PC-9 (cell line): ENCODE measurements at regions not wholly inside any gene's neighbourhood (a gene's known extent, or its start where the extent isn't known, plus 50 kb on each side); places are given as distances from the start of the nearest gene placed in this dataset.

Experiments used
- BruUV-seq: library from RNA; stranded (reverse); fragments of 400-500 nt; replicated peaks from 2 replicates; lab custom pipeline; 2021; lab: Mats Ljungman, UMichigan
- CTCF ChIA-PET: fragments of 300-600 bp; sonication (Branson Sonifier 250); formaldehyde crosslinking; loops from one replicate; lab custom pipeline; 2022; ENCODE audit warnings: antibody characterized with exemption; lab: Charles Lee
- POLR2A ChIA-PET: fragments of 300-600 bp; sonication (Branson Sonifier 250); formaldehyde crosslinking; loops from one replicate; lab custom pipeline; 2022; ENCODE audit warnings: antibody characterized with exemption; ENCODE audit not compliant: unreplicated experiment; lab: Charles Lee
- DNase-seq, 2 experiments: peaks; one replicate each; pipeline versions ENCODE4 v3.0.0 to v3.0.0-alpha.2; 2015 to 2022; ENCODE audit warnings: mixed read lengths in 1 of 2
- H2AFZ ChIP-seq: fragments of 200-600 bp; sonication (generic); 2 replicates; pipeline ENCODE4 v1.8.1; 2017; ENCODE audit warnings: antibody characterized with exemption
- H3F3A ChIP-seq: fragments of 200-600 bp; sonication (generic); 2 replicates; pipeline ENCODE4 v1.8.1; 2017; ENCODE audit warnings: antibody characterized with exemption, mild to moderate bottlenecking, low read depth; ENCODE audit not compliant: insufficient read depth
- H3K27ac ChIP-seq: fragments of 200-600 bp; sonication (generic); 2 replicates; pipeline ENCODE4 v1.6.1; 2016; ENCODE audit warnings: mixed run types
- H3K27me3 ChIP-seq: fragments of 200-600 bp; sonication (generic); 2 replicates; pipeline ENCODE4 v1.6.1; 2016; ENCODE audit warnings: low read depth, mixed run types; ENCODE audit not compliant: insufficient read depth
- H3K36me3 ChIP-seq: fragments of 200-600 bp; sonication (generic); 2 replicates; pipeline ENCODE4 v1.6.1; 2016; ENCODE audit warnings: low read depth, mixed run types
- H3K4me1 ChIP-seq: fragments of 200-600 bp; sonication (generic); replicated peaks from 2 replicates; pipeline ENCODE4 v1.6.1; 2016; ENCODE audit warnings: mixed run types; ENCODE audit not compliant: insufficient read depth
- H3K4me2 ChIP-seq: fragments of 200-600 bp; sonication (generic); 2 replicates; pipeline ENCODE4 v1.6.1; 2017; ENCODE audit warnings: mixed run types
- H3K4me3 ChIP-seq: fragments of 200-600 bp; sonication (generic); 2 replicates; pipeline ENCODE4 v1.6.1; 2016; ENCODE audit warnings: mixed run types
- H3K79me2 ChIP-seq: fragments of 200-600 bp; sonication (generic); 2 replicates; pipeline ENCODE4 v1.6.1; 2017; ENCODE audit warnings: low read depth, mixed run types
- H3K9me2 ChIP-seq: fragments of 200-600 bp; sonication (generic); 2 replicates; pipeline ENCODE4 v1.8.1; 2017; ENCODE audit warnings: mild to moderate bottlenecking; ENCODE audit not compliant: insufficient read depth
- H3K9me3 ChIP-seq: fragments of 200-600 bp; sonication (generic); 2 replicates; pipeline ENCODE4 v1.8.1; 2016; ENCODE audit warnings: low read depth; ENCODE audit not compliant: insufficient read depth
- H4K20me1 ChIP-seq: fragments of 200-600 bp; sonication (generic); 2 replicates; pipeline ENCODE4 v1.8.1; 2017; ENCODE audit not compliant: insufficient read depth
- CTCF ChIP-seq: fragments of 200-600 bp; sonication (generic); conservative IDR thresholded peaks from 2 replicates; pipeline ENCODE4 v1.6.1; 2017; ENCODE audit warnings: mixed run types, antibody characterized with exemption, mild to moderate bottlenecking, moderate library complexity
- EZH2 ChIP-seq: fragments of 200-600 bp; sonication (generic); IDR thresholded peaks from 2 replicates; pipeline ENCODE4 v1.8.0; 2017; ENCODE audit warnings: antibody characterized with exemption, low read depth
- intact Hi-C: fragments of 100-400 bp; cut with micrococcal nuclease; formaldehyde crosslinking; loops from one replicate; pipeline ENCODE4 v1.10.0; 2022; ENCODE audit not compliant: unreplicated experiment

DNA sequence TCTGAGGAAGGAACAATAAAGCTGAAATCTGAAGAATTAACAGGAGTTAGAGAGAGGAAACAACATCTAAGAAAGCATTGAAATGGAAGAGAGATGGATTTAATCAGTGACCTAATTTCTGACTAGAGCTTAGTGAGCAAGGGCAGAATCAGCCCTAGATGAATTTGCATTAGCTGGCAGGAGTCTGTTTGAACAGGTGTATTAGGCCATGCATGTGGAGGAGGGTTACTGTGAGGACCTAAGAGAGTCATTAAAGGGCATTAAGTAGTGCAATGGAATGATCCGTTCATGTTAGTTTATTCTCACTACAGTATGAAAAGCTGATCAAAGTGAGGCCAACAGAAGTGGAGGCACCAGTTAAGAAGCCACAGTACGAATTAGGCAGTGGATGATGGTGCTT lies 285.3 kb downstream of the GRB14 start:
- no peaks in the 10 kb centered on the region for H3F3A ChIP-seq
- no peak for DNase-seq
- no TSS peak for BruUV-seq
- H3K4me3 ChIP-seq, result no peak overlapping the region
- H3K4me1 ChIP-seq, result no peaks in the 10 kb centered on the region
- no peaks in the 10 kb centered on the region for H3K9me2 ChIP-seq
- H4K20me1 ChIP-seq, result no peaks in the 10 kb centered on the region
- POLR2A ChIA-PET, result no interaction called here
- no peaks in the 10 kb centered on the region for H3K9me3 ChIP-seq
- TF ChIP-seq CTCF (no peak), EZH2 (no peak)
- H3K79me2 ChIP-seq, result no peaks in the 10 kb centered on the region
- H2AFZ ChIP-seq, result no peak overlapping the region
- H3K27me3 ChIP-seq, result no peaks in the 10 kb centered on the region
- no peak overlapping the region for H3K4me2 ChIP-seq
- H3K36me3 ChIP-seq, result no peaks in the 10 kb centered on the region
- H3K27ac ChIP-seq, result no peak overlapping the region
- CTCF ChIA-PET, result no interaction called here
- intact Hi-C loops, result no loop called here

- Histone ChIP-seq H3F3A (no peaks in the 10 kb centered on the region), H3K27me3 (no peaks in the 10 kb centered on the region), H2AFZ (no peak overlapping the region), H3K9me3 (no peaks in the 10 kb centered on the region), H3K4me2 (no peak overlapping the region), H3K9me2 (no peaks in the 10 kb centered on the region), H3K36me3 (no peaks in the 10 kb centered on the region), H3K27ac (no peak overlapping the region), H3K4me3 (no peak overlapping the region), H3K79me2 (no peaks in the 10 kb centered on the region), H3K4me1 (no peaks in the 10 kb centered on the region), H4K20me1 (no peaks in the 10 kb centered on the region)
- CTCF ChIA-PET, result no interaction called here
- TF ChIP-seq CTCF, result no peak
- no peak for TF ChIP-seq EZH2
- POLR2A ChIA-PET, result no interaction called here
- DNase-seq, result no peak
- BruUV-seq, result no TSS peak
- intact Hi-C loops, result no loop called here
These were observed 286.2 kb downstream of the GRB14 start for GRCh38 chr2:164335128-164335527.

- DNase-seq, result no peak
- H3K79me2 ChIP-seq, result no peaks in the 10 kb centered on the region
- no peak overlapping the region for H3K27ac ChIP-seq
- ChIA-PET POLR2A (no interaction called here), CTCF (no interaction called here)
- no peak overlapping the region for H3K4me2 ChIP-seq
- H3K27me3 ChIP-seq, result no peaks in the 10 kb centered on the region
- no peak for TF ChIP-seq EZH2
- no peak for TF ChIP-seq CTCF
- H3K36me3 ChIP-seq, result no peaks in the 10 kb centered on the region
- H4K20me1 ChIP-seq, result no peaks in the 10 kb centered on the region
- H3K4me3 ChIP-seq, result no peak overlapping the region
- H3F3A ChIP-seq, result no peaks in the 10 kb centered on the region
- H3K4me1 ChIP-seq, result no peaks in the 10 kb centered on the region
- no peaks in the 10 kb centered on the region for H3K9me2 ChIP-seq
- BruUV-seq, result no TSS peak
- intact Hi-C loops, result no loop called here
- H3K9me3 ChIP-seq, result no peaks in the 10 kb centered on the region
- H2AFZ ChIP-seq, result no peak overlapping the region
These were observed 293.0 kb downstream of the GRB14 start for GRCh38 chr2:164328310-164328709.
